ENCODE measurements at regions not wholly inside any gene's neighbourhood (a gene's known extent, or its start where the extent isn't known, plus 50 kb on each side); places are given as distances from the start of the nearest gene placed in this dataset.

GRCh38 chr1:95339377-95339776 is 105.4 kb downstream of the RWDD3 start:
- no peak overlapping the region for H3K27ac Mint-ChIP-seq
- no peaks in the 10 kb centered on the region for H3K4me1 Mint-ChIP-seq (ENCODE audit: low read depth)
- ATAC-seq (no peak), DNase-seq (no peak)
- H3K4me3 Mint-ChIP-seq: no peak overlapping the region
- H3K27me3 Mint-ChIP-seq: peaks cover 1% of the 10 kb centered on the region
- intact Hi-C loops (cut with micrococcal nuclease): no loop called here
- ChIA-PET POLR2A (no interaction called here), CTCF (no interaction called here)
- no peak for TF ChIP-seq CTCF (IDR thresholded peaks at IDR 0.05)
- H3K9me3 Mint-ChIP-seq: no peaks in the 10 kb centered on the region
- H3K36me3 Mint-ChIP-seq (ENCODE audit: low read depth): no peaks in the 10 kb centered on the region

- Mint-ChIP-seq H3K27ac (no peak overlapping the region), H3K27me3 (peaks cover 1% of the 10 kb centered on the region), H3K4me3 (no peak overlapping the region), H3K36me3 (ENCODE audit: low read depth) (no peaks in the 10 kb centered on the region), H3K9me3 (no peaks in the 10 kb centered on the region), H3K4me1 (ENCODE audit: low read depth) (no peaks in the 10 kb centered on the region)
- ChIA-PET POLR2A (no interaction called here), CTCF (no interaction called here)
- intact Hi-C loops (cut with micrococcal nuclease): no loop called here
- no peak for TF ChIP-seq CTCF (IDR thresholded peaks at IDR 0.05)
- ATAC-seq (no peak), DNase-seq (no peak)
Measured at GRCh38 chr1:95340061-95340460, 106.1 kb downstream of the RWDD3 start.

GRCh38 chr1:95352767-95353166 is 118.8 kb downstream of the RWDD3 start:
- no peak for TF ChIP-seq CTCF (IDR thresholded peaks at IDR 0.05)
- no peaks in the 10 kb centered on the region for H3K9me3 Mint-ChIP-seq

GRCh38 chr1:95353194-95353593 is 119.2 kb downstream of the RWDD3 start:
- TF ChIP-seq CTCF (IDR thresholded peaks at IDR 0.05): no peak
- intact Hi-C loops (cut with micrococcal nuclease): no loop called here
- H3K4me3 Mint-ChIP-seq: no peak overlapping the region
- no peaks in the 10 kb centered on the region for H3K9me3 Mint-ChIP-seq
- H3K36me3 Mint-ChIP-seq (ENCODE audit: low read depth): no peaks in the 10 kb centered on the region
- H3K27ac Mint-ChIP-seq: no peak overlapping the region
- DNase-seq (no peak), ATAC-seq (no peak)
- ChIA-PET CTCF (no interaction called here), POLR2A (no interaction called here)
- H3K27me3 Mint-ChIP-seq: peaks cover 2% of the 10 kb centered on the region
- no peaks in the 10 kb centered on the region for H3K4me1 Mint-ChIP-seq (ENCODE audit: low read depth)

More at GRCh38 chr1:95352767-95353166, 118.8 kb downstream of the RWDD3 start:
- intact Hi-C loops (cut with micrococcal nuclease): no loop called here
- DNase-seq (no peak), ATAC-seq (no peak)
- Mint-ChIP-seq H3K4me3 (no peak overlapping the region), H3K27me3 (peaks cover 2% of the 10 kb centered on the region), H3K27ac (no peak overlapping the region), H3K36me3 (ENCODE audit: low read depth) (no peaks in the 10 kb centered on the region), H3K4me1 (ENCODE audit: low read depth) (no peaks in the 10 kb centered on the region)
- CTCF ChIA-PET: no interaction called here
- POLR2A ChIA-PET: no interaction called here

GRCh38 chr1:95364546-95364945 is 130.5 kb downstream of the RWDD3 start:
- intact Hi-C loops (cut with micrococcal nuclease): no loop called here
- ChIA-PET POLR2A (no interaction called here), CTCF (no interaction called here)
- no peak overlapping the region for H3K4me3 Mint-ChIP-seq
- H3K4me1 Mint-ChIP-seq (ENCODE audit: low read depth): no peaks in the 10 kb centered on the region
- ATAC-seq (no peak), DNase-seq (no peak)
- H3K27me3 Mint-ChIP-seq: no peaks in the 10 kb centered on the region
- H3K9me3 Mint-ChIP-seq: no peaks in the 10 kb centered on the region
- no peak overlapping the region for H3K27ac Mint-ChIP-seq
- no peak for TF ChIP-seq CTCF (IDR thresholded peaks at IDR 0.05)
- no peaks in the 10 kb centered on the region for H3K36me3 Mint-ChIP-seq (ENCODE audit: low read depth)

Data from activated CD8-positive, alpha-beta T cell treated with anti-CD3 and anti-CD28 coated beads for 36 hours (primary cell).